ENCODE measurements at regions not wholly inside any gene's neighbourhood (a gene's known extent, or its start where the extent isn't known, plus 50 kb on each side); places are given as distances from the start of the nearest gene placed in this dataset.

DNA sequence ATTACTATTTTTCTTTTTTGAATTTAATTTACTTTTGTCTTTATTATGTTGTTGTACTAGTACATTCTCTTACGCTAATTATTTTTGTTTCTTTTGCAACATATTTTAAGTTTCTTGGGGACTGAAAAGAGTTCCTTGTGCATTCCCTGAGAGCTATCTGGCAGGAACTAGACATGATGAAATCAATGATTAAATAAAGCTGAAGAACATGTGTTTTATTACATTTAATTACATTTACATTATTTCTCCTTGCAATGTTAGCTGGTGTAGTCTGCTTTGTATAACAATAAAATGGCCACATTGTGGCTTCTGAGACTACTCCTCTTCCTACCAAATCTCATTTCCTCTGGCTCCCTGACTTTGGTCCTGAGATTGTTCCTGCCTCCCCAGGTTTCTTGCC, 244.9 kb downstream of the NDFIP2 start:
- POLR2A ChIA-PET: no interaction called here
- DNase-seq (ENCODE audit: extremely low spot score): no peak
- no peak for TF ChIP-seq NFRKB (IDR thresholded peaks at IDR 0.05)
- CTCF ChIA-PET: no interaction called here

DNA sequence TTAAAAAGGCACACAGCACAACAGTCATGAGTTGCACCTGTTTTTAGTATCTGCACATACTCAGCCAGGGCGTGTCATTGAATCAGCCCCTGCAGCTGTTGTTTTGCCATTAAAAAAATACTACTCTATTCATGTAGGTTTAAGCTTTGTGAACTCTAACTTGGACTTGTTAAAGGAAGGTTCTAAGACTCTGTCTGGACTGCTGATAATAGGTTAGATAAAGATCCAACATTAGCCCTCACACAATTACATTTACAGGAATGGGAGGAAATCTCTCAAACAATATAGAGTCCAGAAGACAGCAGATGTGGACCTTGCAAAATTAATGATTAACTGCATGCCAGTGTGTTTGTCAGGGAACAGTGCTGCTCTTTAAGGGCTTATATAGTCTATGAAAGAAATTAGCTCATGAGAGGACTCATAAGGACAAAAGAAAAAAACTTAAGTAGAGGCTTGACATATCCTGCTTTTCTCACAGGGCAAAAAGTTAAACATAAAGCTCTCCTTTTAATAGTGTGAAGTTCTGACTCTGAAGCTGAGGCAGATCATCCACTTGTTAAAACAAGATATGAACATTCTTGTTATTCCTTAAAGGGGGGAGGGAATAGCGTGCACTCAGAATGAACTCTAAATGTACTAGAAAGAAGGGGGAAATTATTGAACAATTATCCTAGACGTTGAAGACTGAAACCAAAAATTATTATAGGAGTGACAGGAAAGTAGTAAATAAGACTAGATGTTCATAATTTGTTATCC, 243.6 kb downstream of the NDFIP2 start:
- ChIA-PET POLR2A (no interaction called here), CTCF (no interaction called here)
- TF ChIP-seq ELF4 (IDR thresholded peaks at IDR 0.05) (no peak), SUZ12 (IDR thresholded peaks at IDR 0.05) (no peak)

DNA sequence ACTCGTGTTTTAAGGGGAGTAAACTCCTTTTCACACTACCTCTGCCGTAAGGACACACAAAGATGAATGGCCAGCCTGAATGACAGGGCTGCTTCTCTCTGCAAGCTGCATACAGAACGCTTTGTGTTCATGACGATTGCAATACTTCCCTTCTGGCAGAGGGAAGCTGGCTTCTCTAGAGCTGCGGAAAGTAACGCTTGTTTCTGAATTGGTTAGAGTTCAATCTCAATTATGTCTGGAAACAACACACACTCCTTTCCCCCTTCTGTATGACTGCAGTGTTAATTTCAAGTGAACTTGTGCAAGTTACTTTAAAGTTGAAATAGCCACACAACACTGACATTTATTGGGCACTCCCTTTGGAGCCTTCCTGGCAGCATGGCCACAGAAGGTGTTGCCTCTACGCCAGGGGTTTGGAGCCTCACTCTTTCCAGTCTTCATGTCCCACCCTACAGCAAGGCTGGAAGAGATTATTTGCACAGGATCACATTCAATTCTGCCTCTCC, 242.6 kb downstream of the NDFIP2 start:
- TF ChIP-seq ARNT (IDR thresholded peaks at IDR 0.05) (no peak), CTBP1 (IDR thresholded peaks at IDR 0.05; ENCODE audit: borderline replicate concordance) (no peak), FOXM1 (IDR thresholded peaks at IDR 0.05; ENCODE audit: borderline replicate concordance) (no peak)
- DNase-seq (ENCODE audit: extremely low spot score): no peak
- CTCF ChIA-PET: no interaction called here
- POLR2A ChIA-PET: no interaction called here

More for the DNA sequence above, 243.6 kb downstream of the NDFIP2 start:
- DNase-seq (ENCODE audit: extremely low spot score): no peak

DNA sequence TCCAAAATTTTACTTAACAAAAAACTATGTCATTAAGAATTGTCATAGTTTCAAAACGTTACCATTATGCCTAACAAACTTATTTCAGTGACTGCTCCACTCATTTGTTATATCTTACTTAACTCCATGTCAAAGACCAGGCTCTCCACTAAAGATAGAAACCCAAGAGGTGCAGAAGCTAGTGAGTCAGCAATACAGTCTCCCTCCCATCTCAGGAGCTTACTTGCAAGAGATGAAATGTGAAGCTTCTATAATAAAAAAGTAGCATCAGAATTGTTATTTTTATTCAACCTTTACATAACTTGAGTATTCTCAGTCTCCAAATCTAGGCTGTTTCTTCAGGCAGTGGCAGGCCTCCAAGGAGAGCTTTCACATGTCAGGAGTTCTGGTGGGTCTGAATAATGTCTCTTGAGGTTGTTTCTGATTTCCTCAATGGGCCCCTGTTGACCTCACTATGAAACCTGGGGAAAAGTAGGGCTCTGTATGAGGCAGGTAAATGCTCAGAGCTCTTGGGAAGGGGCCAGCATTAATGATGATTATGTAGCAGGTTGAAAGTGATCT, 242.0 kb downstream of the NDFIP2 start:
- POLR2A ChIA-PET: no interaction called here
- no peak for DNase-seq (ENCODE audit: extremely low spot score)
- TF ChIP-seq HDGF (IDR thresholded peaks at IDR 0.05; ENCODE audit: borderline replicate concordance): no peak
- TF ChIP-seq CTBP1 (IDR thresholded peaks at IDR 0.05; ENCODE audit: borderline replicate concordance): no peak
- no peak for TF ChIP-seq BHLHE40 (IDR thresholded peaks at IDR 0.05; ENCODE audit: borderline replicate concordance)
- TF ChIP-seq LEF1 (IDR thresholded peaks at IDR 0.05; ENCODE audit: borderline replicate concordance): no peak
- TF ChIP-seq ARNT (IDR thresholded peaks at IDR 0.05): no peak
- no peak for TF ChIP-seq SUZ12 (IDR thresholded peaks at IDR 0.05)
- TF ChIP-seq SP1 (IDR thresholded peaks at IDR 0.05): no peak
- no peak for TF ChIP-seq NFRKB (IDR thresholded peaks at IDR 0.05)
- no peak for TF ChIP-seq L3MBTL2 (conservative IDR thresholded peaks at IDR 0.05)
- TF ChIP-seq, protein P1, sequence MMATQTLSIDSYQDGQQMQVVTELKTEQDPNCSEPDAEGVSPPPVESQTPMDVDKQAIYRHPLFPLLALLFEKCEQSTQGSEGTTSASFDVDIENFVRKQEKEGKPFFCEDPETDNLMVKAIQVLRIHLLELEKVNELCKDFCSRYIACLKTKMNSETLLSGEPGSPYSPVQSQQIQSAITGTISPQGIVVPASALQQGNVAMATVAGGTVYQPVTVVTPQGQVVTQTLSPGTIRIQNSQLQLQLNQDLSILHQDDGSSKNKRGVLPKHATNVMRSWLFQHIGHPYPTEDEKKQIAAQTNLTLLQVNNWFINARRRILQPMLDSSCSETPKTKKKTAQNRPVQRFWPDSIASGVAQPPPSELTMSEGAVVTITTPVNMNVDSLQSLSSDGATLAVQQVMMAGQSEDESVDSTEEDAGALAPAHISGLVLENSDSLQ (IDR thresholded peaks at IDR 0.05): no peak
- no peak for TF ChIP-seq ELF4 (IDR thresholded peaks at IDR 0.05)
- no peak for TF ChIP-seq ZNF384 (IDR thresholded peaks at IDR 0.05)
- no peak for TF ChIP-seq FOXM1 (IDR thresholded peaks at IDR 0.05; ENCODE audit: borderline replicate concordance)
- TF ChIP-seq FOXA1 (IDR thresholded peaks at IDR 0.05): no peak
- no peak for TF ChIP-seq TARDBP (IDR thresholded peaks at IDR 0.05)
- no peak for TF ChIP-seq FOXK2 (IDR thresholded peaks at IDR 0.05)
- CTCF ChIA-PET: no interaction called here

DNA sequence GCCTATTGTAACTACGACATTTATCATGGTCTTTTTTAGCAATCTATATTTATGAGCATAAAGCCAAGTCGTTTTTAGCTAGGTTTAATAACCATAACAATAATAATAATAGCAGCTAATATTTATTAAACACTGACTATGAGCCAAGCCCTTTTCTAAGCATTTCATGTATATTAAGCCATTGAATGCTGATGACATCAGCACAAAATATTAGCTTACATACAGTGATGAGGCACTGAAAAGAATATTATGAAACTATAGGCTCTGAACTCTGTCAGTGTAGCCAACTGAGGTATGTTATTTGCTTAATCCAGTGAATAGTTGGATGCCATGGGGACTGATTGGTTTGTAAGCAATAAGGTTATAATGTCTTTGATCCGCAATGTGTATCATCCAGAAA, 235.2 kb downstream of the NDFIP2 start:
- TF ChIP-seq ZNF384 (IDR thresholded peaks at IDR 0.05) (no peak), TARDBP (IDR thresholded peaks at IDR 0.05) (no peak)
- ChIA-PET POLR2A (no interaction called here), CTCF (interaction anchor here (0.7 kb wide), 1 partner anchor 46 kb away, joined by 3 read pairs; no protein-coding TSS in a partner anchor)
- DNase-seq (ENCODE audit: extremely low spot score): no peak

DNA sequence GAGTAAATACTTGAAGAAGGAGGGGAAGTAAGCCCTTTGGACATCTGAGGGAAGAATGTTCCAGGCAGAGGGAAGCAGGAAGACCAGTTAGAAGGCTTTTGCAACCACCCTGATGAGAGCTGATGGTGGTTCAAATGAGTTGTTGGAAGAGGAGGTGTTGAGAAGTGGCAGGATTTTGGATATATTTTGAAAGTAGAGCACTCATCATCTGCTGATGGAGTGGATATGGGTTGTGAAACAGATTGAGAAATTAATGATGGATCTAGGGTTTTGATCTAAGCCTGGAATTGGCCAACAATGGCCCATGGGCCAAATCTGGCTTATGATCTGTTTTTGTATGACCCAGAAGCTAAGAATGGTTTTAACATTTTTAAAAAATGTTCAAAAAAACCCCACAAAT, 230.7 kb downstream of the NDFIP2 start:
- TF ChIP-seq SP1 (IDR thresholded peaks at IDR 0.05) (no peak), BHLHE40 (IDR thresholded peaks at IDR 0.05; ENCODE audit: borderline replicate concordance) (no peak), HDGF (IDR thresholded peaks at IDR 0.05; ENCODE audit: borderline replicate concordance) (no peak), FOXA1 (IDR thresholded peaks at IDR 0.05) (no peak), LEF1 (IDR thresholded peaks at IDR 0.05; ENCODE audit: borderline replicate concordance) (no peak), SUZ12 (IDR thresholded peaks at IDR 0.05) (no peak), ARNT (IDR thresholded peaks at IDR 0.05) (no peak), FOXK2 (IDR thresholded peaks at IDR 0.05) (no peak), FOXM1 (IDR thresholded peaks at IDR 0.05; ENCODE audit: borderline replicate concordance) (no peak), NFRKB (IDR thresholded peaks at IDR 0.05) (no peak), L3MBTL2 (conservative IDR thresholded peaks at IDR 0.05) (no peak), ELF4 (IDR thresholded peaks at IDR 0.05) (no peak), TARDBP (IDR thresholded peaks at IDR 0.05) (no peak)
- TF ChIP-seq, protein P1 (IDR thresholded peaks at IDR 0.05): no peak
- ChIA-PET POLR2A (no interaction called here), CTCF (interaction anchor here (0.7 to 1.0 kb wide), 2 partner anchors 24 to 33 kb away, joined by 3 read pairs; no protein-coding TSS in a partner anchor)
- DNase-seq (ENCODE audit: extremely low spot score): no peak

DNA sequence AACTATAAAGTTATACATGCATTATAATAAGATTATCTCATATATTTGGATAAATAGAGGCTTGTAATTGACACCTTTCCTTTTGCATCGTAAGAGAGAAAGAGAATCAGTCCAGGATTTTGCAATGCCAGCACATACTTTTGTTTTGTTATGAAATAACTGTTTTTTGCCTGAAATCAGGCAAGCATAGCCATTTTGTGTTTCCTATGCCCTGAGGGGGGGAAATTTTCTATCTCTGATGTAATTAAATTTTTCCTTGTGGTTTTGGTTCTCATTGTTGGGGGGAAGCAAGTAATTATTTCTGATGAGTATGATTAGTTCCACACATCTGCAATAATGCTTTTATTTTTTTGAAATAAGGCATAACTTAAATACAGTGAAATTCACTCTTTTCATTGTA, 229.4 kb downstream of the NDFIP2 start:
- CTCF ChIA-PET: interaction anchor here (0.8 kb wide), 1 partner anchor 25 kb away, joined by 4 read pairs; no protein-coding TSS in a partner anchor
- no peak for DNase-seq (ENCODE audit: extremely low spot score)
- POLR2A ChIA-PET: no interaction called here

More for the DNA sequence above, 229.4 kb downstream of the NDFIP2 start:
- no peak for TF ChIP-seq LEF1 (IDR thresholded peaks at IDR 0.05; ENCODE audit: borderline replicate concordance)
- no peak for TF ChIP-seq SUZ12 (IDR thresholded peaks at IDR 0.05)
- TF ChIP-seq FOXK2 (IDR thresholded peaks at IDR 0.05): no peak
- TF ChIP-seq FOXM1 (IDR thresholded peaks at IDR 0.05; ENCODE audit: borderline replicate concordance): no peak
- no peak for TF ChIP-seq SP1 (IDR thresholded peaks at IDR 0.05)
- no peak for TF ChIP-seq ARNT (IDR thresholded peaks at IDR 0.05)
- TF ChIP-seq NFRKB (IDR thresholded peaks at IDR 0.05): no peak
- TF ChIP-seq CTBP1 (IDR thresholded peaks at IDR 0.05; ENCODE audit: borderline replicate concordance): no peak
- no peak for TF ChIP-seq L3MBTL2 (conservative IDR thresholded peaks at IDR 0.05)
- no peak for TF ChIP-seq ELF4 (IDR thresholded peaks at IDR 0.05)
- TF ChIP-seq FOXA1 (IDR thresholded peaks at IDR 0.05): no peak
- TF ChIP-seq, protein P1 (IDR thresholded peaks at IDR 0.05): no peak
- no peak for TF ChIP-seq HDGF (IDR thresholded peaks at IDR 0.05; ENCODE audit: borderline replicate concordance)
